ENCODE measurements at regions not wholly inside any gene's neighbourhood (a gene's known extent, or its start where the extent isn't known, plus 50 kb on each side); places are given as distances from the start of the nearest gene placed in this dataset.

DNA sequence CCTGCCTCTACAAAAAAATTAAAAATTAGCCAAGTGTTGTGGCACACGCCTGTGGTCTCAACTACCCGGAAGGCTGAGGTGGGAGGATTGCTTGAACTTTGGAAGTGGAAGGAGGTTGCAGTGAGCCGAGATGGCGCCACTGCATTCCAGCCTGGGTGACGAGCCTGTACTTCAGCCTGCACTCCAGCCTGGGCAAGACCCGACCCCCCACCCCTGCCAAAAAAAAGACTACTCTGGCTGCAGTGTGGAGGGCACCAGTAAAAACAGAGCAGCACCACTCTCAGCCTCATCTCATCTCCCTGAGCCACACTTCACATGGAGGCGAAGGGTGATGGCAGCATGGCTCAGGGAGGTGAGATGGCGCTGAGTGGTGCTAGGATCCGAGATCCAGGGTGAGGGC is 50.3 kb upstream of the THY1 start:
- TF ChIP-seq TAF1 (IDR thresholded peaks at IDR 0.05; ENCODE audit: low read depth) (no peak), CEBPB (IDR thresholded peaks at IDR 0.05) (no peak), EP300 (IDR thresholded peaks at IDR 0.05; ENCODE audit: borderline replicate concordance) (no peak), TEAD4 (IDR thresholded peaks at IDR 0.05) (no peak), YY1 (IDR thresholded peaks at IDR 0.05; ENCODE audit: low read depth) (no peak), MAX (IDR thresholded peaks at IDR 0.05) (no peak), FOXM1 (IDR thresholded peaks at IDR 0.05; ENCODE audit: borderline replicate concordance, low read depth) (no peak), RAD21 (IDR thresholded peaks at IDR 0.05; ENCODE audit: low read depth) (no peak), TCF12 (IDR thresholded peaks at IDR 0.05; ENCODE audit: low read depth) (no peak), CREB1 (IDR thresholded peaks at IDR 0.05; ENCODE audit: low read depth) (no peak), REST (IDR thresholded peaks at IDR 0.05; ENCODE audit: low read depth) (no peak), NFIC (IDR thresholded peaks at IDR 0.05) (no peak)
- TF ChIP-seq, protein P1, sequence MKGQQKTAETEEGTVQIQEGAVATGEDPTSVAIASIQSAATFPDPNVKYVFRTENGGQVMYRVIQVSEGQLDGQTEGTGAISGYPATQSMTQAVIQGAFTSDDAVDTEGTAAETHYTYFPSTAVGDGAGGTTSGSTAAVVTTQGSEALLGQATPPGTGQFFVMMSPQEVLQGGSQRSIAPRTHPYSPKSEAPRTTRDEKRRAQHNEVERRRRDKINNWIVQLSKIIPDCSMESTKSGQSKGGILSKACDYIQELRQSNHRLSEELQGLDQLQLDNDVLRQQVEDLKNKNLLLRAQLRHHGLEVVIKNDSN (IDR thresholded peaks at IDR 0.05) = no peak

Data from Ishikawa (cell line).